ENCODE measurements at regions not wholly inside any gene's neighbourhood (a gene's known extent, or its start where the extent isn't known, plus 50 kb on each side); places are given as distances from the start of the nearest gene placed in this dataset.

DNA sequence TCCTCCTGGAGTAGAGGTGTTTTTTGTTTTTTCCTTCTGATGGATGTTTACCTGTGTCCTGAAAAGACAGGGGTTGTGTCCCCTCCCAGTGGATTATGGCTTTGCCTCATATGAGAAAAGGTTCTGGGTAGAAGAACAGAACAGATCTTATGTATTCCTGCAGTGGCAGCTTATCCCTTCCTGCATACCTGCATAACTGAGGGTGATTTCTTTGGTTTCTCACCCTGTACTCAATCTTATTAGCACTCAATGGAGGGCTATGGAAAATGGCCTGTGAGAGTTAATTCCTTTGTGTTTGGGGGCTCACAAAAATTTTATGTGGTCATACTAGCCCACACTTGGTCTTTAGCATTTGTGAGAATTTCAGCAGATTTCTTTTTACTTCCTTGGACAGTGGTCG is 482.0 kb upstream of the ONECUT1 start:
- no peak overlapping the region for H3K9ac ChIP-seq (ENCODE audit: low read length)
- no peaks in the 10 kb centered on the region for H3K79me2 ChIP-seq (ENCODE audit: control insufficient read depth, insufficient read depth, low read length)
- no peak for TF ChIP-seq EZH2 (IDR thresholded peaks at IDR 0.05; ENCODE audit: borderline replicate concordance, insufficient read depth, low read depth, low read length, poor library complexity, severe bottlenecking)
- TF ChIP-seq, protein P1, sequence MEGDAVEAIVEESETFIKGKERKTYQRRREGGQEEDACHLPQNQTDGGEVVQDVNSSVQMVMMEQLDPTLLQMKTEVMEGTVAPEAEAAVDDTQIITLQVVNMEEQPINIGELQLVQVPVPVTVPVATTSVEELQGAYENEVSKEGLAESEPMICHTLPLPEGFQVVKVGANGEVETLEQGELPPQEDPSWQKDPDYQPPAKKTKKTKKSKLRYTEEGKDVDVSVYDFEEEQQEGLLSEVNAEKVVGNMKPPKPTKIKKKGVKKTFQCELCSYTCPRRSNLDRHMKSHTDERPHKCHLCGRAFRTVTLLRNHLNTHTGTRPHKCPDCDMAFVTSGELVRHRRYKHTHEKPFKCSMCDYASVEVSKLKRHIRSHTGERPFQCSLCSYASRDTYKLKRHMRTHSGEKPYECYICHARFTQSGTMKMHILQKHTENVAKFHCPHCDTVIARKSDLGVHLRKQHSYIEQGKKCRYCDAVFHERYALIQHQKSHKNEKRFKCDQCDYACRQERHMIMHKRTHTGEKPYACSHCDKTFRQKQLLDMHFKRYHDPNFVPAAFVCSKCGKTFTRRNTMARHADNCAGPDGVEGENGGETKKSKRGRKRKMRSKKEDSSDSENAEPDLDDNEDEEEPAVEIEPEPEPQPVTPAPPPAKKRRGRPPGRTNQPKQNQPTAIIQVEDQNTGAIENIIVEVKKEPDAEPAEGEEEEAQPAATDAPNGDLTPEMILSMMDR (IDR thresholded peaks at IDR 0.05), result no peak
- H3K36me3 ChIP-seq (replicated peaks in 1 of 2; ENCODE audit: control extremely low read depth in 1 of 2, control insufficient read depth in 1 of 2, extremely low read depth in 1 of 2, insufficient read depth in 2 of 2, low read length in 1 of 2), result no peaks in the 10 kb centered on the region
- ATAC-seq (ENCODE audit: low read depth) (no peak), DNase-seq (no peak)
- intact Hi-C loops (cut with micrococcal nuclease), result no loop called here
- POLR2A ChIA-PET, result no interaction called here
- H3K4me2 ChIP-seq (replicated peaks; ENCODE audit: low read depth, low read length, poor library complexity, severe bottlenecking), result no peak overlapping the region
- Mint-ChIP-seq H3K27me3 (peaks cover 6% of the 10 kb centered on the region), H3K4me1 (no peaks in the 10 kb centered on the region), H3K27ac (no peak overlapping the region), H3K9me3 (ENCODE audit: insufficient read depth) (no peaks in the 10 kb centered on the region), H3K4me3 (no peak overlapping the region)
- no peaks in the 10 kb centered on the region for H3K4me1 ChIP-seq (ENCODE audit: control insufficient read depth in 2 of 2, insufficient read depth in 2 of 2, low read length in 2 of 2)
- H2AFZ ChIP-seq (ENCODE audit: insufficient read depth, low read depth, low read length, poor library complexity, severe bottlenecking), result no peak overlapping the region
- H4K20me1 ChIP-seq (ENCODE audit: control insufficient read depth, insufficient read depth, low read length, poor library complexity, severe bottlenecking), result no peaks in the 10 kb centered on the region
- no peak overlapping the region for H3K27ac ChIP-seq (ENCODE audit: low read length in 2 of 2)
- no peak overlapping the region for H3K4me3 ChIP-seq (ENCODE audit: control extremely low read depth in 1 of 5, extremely low read depth in 1 of 5, insufficient read depth in 1 of 5, low read depth in 2 of 5, low read length in 4 of 5)
- no peaks in the 10 kb centered on the region for H3K9me3 ChIP-seq (ENCODE audit: control extremely low read depth in 1 of 3, control insufficient read depth in 2 of 3, insufficient read depth in 1 of 3, low read length in 2 of 3)
- 0% methylated on average over 1 of the region's 1 CpG for WGBS (ENCODE audit: insufficient coverage)
- CTCF ChIA-PET, result no interaction called here
- H3K27me3 ChIP-seq (replicated peaks in 1 of 4; ENCODE audit: control extremely low read depth in 1 of 4, control insufficient read depth in 3 of 4, insufficient read depth in 4 of 4, low read length in 3 of 4), result no peaks in the 10 kb centered on the region

DNA sequence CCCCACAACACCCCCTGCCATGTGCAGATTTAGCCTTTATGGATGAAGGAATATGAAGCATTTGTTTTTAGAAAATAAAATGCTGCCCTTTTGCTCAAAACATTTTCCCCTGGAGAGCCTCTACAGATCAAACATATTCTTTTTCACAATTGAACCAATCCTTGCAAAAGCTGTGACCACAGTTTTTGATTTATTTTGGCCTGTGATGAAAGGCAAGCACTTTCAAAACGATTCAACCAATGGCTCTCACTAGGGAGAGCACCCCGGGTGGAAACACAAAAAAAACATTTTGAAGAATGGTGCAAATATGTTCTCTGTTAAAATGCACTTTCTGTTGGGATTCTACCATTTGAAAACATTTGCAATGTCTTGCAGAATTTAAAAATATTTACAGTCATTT is 476.0 kb upstream of the ONECUT1 start:
- WGBS (ENCODE audit: insufficient coverage), result 67% methylated on average over 2 of the region's 2 CpGs
- H3K36me3 ChIP-seq (replicated peaks in 1 of 2; ENCODE audit: control extremely low read depth in 1 of 2, control insufficient read depth in 1 of 2, extremely low read depth in 1 of 2, insufficient read depth in 2 of 2, low read length in 1 of 2), result no peaks in the 10 kb centered on the region
- no peaks in the 10 kb centered on the region for H3K4me1 ChIP-seq (ENCODE audit: control insufficient read depth in 2 of 2, insufficient read depth in 2 of 2, low read length in 2 of 2)
- DNase-seq (no peak), ATAC-seq (ENCODE audit: low read depth) (no peak)
- no peak overlapping the region for H3K4me2 ChIP-seq (replicated peaks; ENCODE audit: low read depth, low read length, poor library complexity, severe bottlenecking)
- no peak overlapping the region for H3K9ac ChIP-seq (ENCODE audit: low read length)
- intact Hi-C loops (cut with micrococcal nuclease), result no loop called here
- Mint-ChIP-seq H3K4me1 (no peaks in the 10 kb centered on the region), H3K9me3 (ENCODE audit: insufficient read depth) (no peaks in the 10 kb centered on the region), H3K4me3 (no peak overlapping the region), H3K27ac (no peak overlapping the region), H3K27me3 (no peaks in the 10 kb centered on the region)
- TF ChIP-seq EZH2 (IDR thresholded peaks at IDR 0.05; ENCODE audit: borderline replicate concordance, insufficient read depth, low read depth, low read length, poor library complexity, severe bottlenecking), result no peak
- TF ChIP-seq, protein P1 (IDR thresholded peaks at IDR 0.05), result no peak
- H3K9me3 ChIP-seq (ENCODE audit: control extremely low read depth in 1 of 3, control insufficient read depth in 2 of 3, insufficient read depth in 1 of 3, low read length in 2 of 3), result no peaks in the 10 kb centered on the region
- H3K27me3 ChIP-seq (replicated peaks in 1 of 4; ENCODE audit: control extremely low read depth in 1 of 4, control insufficient read depth in 3 of 4, insufficient read depth in 4 of 4, low read length in 3 of 4), result no peaks in the 10 kb centered on the region
- ChIA-PET CTCF (no interaction called here), POLR2A (no interaction called here)
- H3K4me3 ChIP-seq (ENCODE audit: control extremely low read depth in 1 of 5, extremely low read depth in 1 of 5, insufficient read depth in 1 of 5, low read depth in 2 of 5, low read length in 4 of 5), result no peak overlapping the region
- H4K20me1 ChIP-seq (ENCODE audit: control insufficient read depth, insufficient read depth, low read length, poor library complexity, severe bottlenecking), result no peaks in the 10 kb centered on the region
- H2AFZ ChIP-seq (ENCODE audit: insufficient read depth, low read depth, low read length, poor library complexity, severe bottlenecking), result no peak overlapping the region
- no peaks in the 10 kb centered on the region for H3K79me2 ChIP-seq (ENCODE audit: control insufficient read depth, insufficient read depth, low read length)
- H3K27ac ChIP-seq (ENCODE audit: low read length in 2 of 2), result no peak overlapping the region

All from B cell (primary cell).